ENCODE measurements at regions not wholly inside any gene's neighbourhood (a gene's known extent, or its start where the extent isn't known, plus 50 kb on each side); places are given as distances from the start of the nearest gene placed in this dataset.

DNA sequence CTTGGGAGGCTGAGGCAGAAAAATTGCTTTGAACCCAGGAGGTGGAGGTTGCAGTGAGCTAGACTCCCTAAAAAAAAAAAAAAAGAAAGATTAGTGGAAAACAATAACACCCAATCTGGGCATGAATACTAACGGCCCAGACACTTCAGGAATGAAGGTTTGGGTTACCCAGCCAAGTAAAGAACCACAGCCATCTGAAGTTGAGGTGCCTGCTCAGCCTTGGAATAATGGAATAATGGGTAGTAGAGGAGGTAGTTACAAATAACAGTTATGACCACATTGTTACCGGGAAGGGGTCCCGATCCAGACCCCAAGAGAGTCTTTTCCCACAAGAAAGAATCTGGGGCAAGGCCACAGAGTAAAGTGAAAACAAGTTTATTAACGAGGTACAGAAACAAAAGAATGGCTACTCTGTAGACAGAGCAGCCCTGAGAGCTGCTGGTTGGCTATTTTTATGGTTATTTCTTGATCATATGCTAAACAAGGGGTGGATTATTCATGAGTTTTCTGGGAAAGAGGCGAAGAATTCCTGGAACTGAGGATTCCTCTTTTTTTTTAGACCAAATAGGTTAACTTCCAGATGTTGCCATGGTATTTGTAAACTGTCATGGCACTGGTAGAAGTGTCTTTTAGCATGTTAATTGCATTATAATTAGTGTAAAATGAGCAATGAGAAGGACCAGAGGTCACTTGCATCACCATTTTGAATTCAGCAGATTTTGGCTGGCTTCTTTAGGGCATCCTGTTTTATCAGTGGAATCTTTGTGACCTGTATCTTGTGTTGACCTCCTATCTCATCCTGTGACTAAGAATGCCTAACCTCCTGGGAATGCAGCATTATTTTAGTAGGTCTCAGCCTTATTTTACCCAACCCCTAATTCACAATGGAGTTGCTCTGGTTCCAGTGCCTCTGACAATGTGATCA is 96.2 kb upstream of the HAAO start:
- Histone ChIP-seq H2BK12ac (ENCODE audit: low read length) (no peak overlapping the region), H3K9me3 (replicated peaks in 1 of 2; ENCODE audit: control insufficient read depth in 2 of 2, insufficient read depth in 1 of 2, low read depth in 1 of 2, low read length in 2 of 2) (peaks cover 2 to 4% of the 10 kb centered on the region in 2 donors), H3K23ac (ENCODE audit: low read depth, low read length, poor library complexity) (no peak overlapping the region), H4K8ac (ENCODE audit: low read depth, low read length) (no peak overlapping the region), H3K27ac (replicated peaks; ENCODE audit: low read length) (no peak overlapping the region), H3K4ac (ENCODE audit: low read length) (no peak overlapping the region), H3K27me3 (ENCODE audit: control insufficient read depth in 3 of 3, insufficient read depth in 3 of 3, low read depth in 1 of 3, low read length in 3 of 3) (no peaks in the 10 kb centered on the region), H3K18ac (ENCODE audit: low read length) (no peak overlapping the region), H3K4me3 (ENCODE audit: low read length in 2 of 2) (no peak overlapping the region), H3K4me2 (ENCODE audit: insufficient read depth, low read length, poor library complexity, severe bottlenecking) (no peak overlapping the region), H3K79me1 (ENCODE audit: low read depth, low read length) (no peaks in the 10 kb centered on the region), H4K91ac (ENCODE audit: low read depth, low read length, poor library complexity) (no peak overlapping the region), H2BK15ac (ENCODE audit: low read length) (no peak overlapping the region), H3K14ac (ENCODE audit: low read length) (no peak overlapping the region), H3K9ac (ENCODE audit: low read depth, low read length, poor library complexity) (no peak overlapping the region), H2BK120ac (ENCODE audit: low read depth, low read length) (no peak overlapping the region), H2BK5ac (ENCODE audit: low read length) (no peak overlapping the region), H3K36me3 (replicated peaks in 1 of 2; ENCODE audit: control insufficient read depth in 2 of 2, insufficient read depth in 2 of 2, low read length in 2 of 2) (no peaks in the 10 kb centered on the region), H2AK5ac (ENCODE audit: low read depth, low read length) (no peak overlapping the region), H2AFZ (ENCODE audit: low read length) (peak overlapping the region; percentile 44), H3K4me1 (ENCODE audit: control insufficient read depth in 2 of 2, insufficient read depth in 1 of 2, low read depth in 1 of 2, low read length in 2 of 2) (peaks cover 0 to 7% of the 10 kb centered on the region in 2 donors)
- DNase-seq (ENCODE audit: low spot score) = no peak
- WGBS, 2 donors (ENCODE audit: extremely low coverage in 2 of 2, insufficient read length in 2 of 2, insufficient replicate concordance in 1 of 2) = no CpG with 5 or more reads among the region's 5 CpGs

DNA sequence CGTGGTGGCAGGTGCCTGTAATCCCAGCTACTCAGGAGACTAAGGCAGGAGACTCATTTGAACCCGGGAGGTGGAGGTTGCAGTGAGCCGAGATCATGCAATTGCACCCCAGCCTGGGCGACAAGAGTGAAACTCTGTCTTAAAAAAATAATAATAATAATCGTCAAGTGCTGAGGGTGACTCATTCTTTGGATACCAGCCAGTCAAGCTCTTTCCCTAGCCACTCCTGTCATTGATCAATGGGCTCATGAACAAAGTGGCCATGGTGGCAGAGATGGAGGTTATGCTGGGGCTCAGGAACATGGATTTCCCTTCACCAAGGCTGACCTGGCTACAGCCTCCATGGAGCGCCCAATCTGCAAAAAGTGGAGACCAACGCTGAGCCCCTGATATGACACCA is 94.5 kb upstream of the HAAO start:
- no peak overlapping the region for H2BK15ac ChIP-seq (ENCODE audit: low read length)
- no peak overlapping the region for H3K14ac ChIP-seq (ENCODE audit: low read length)
- no peak overlapping the region for H2AK5ac ChIP-seq (ENCODE audit: low read depth, low read length)
- no peaks in the 10 kb centered on the region for H3K27me3 ChIP-seq (ENCODE audit: control insufficient read depth in 3 of 3, insufficient read depth in 3 of 3, low read depth in 1 of 3, low read length in 3 of 3)
- H3K4me3 ChIP-seq (ENCODE audit: low read length in 2 of 2) = no peak overlapping the region
- no peaks in the 10 kb centered on the region for H3K79me1 ChIP-seq (ENCODE audit: low read depth, low read length)
- H2BK120ac ChIP-seq (ENCODE audit: low read depth, low read length) = no peak overlapping the region
- H4K8ac ChIP-seq (ENCODE audit: low read depth, low read length) = no peak overlapping the region
- H2BK5ac ChIP-seq (ENCODE audit: low read length) = no peak overlapping the region
- peaks cover 2 to 4% of the 10 kb centered on the region in 2 donors for H3K9me3 ChIP-seq (replicated peaks in 1 of 2; ENCODE audit: control insufficient read depth in 2 of 2, insufficient read depth in 1 of 2, low read depth in 1 of 2, low read length in 2 of 2)
- H4K91ac ChIP-seq (ENCODE audit: low read depth, low read length, poor library complexity) = no peak overlapping the region
- no peak for DNase-seq (ENCODE audit: low spot score)
- H2AFZ ChIP-seq (ENCODE audit: low read length) = no peak overlapping the region
- no CpG with 5 or more reads among the region's 7 CpGs for WGBS, 2 donors (ENCODE audit: extremely low coverage in 2 of 2, insufficient read length in 2 of 2, insufficient replicate concordance in 1 of 2)
- no peak overlapping the region for H3K18ac ChIP-seq (ENCODE audit: low read length)
- peaks cover 0 to 7% of the 10 kb centered on the region in 2 donors for H3K4me1 ChIP-seq (ENCODE audit: control insufficient read depth in 2 of 2, insufficient read depth in 1 of 2, low read depth in 1 of 2, low read length in 2 of 2)
- H3K36me3 ChIP-seq (replicated peaks in 1 of 2; ENCODE audit: control insufficient read depth in 2 of 2, insufficient read depth in 2 of 2, low read length in 2 of 2) = no peaks in the 10 kb centered on the region
- no peak overlapping the region for H3K27ac ChIP-seq (replicated peaks; ENCODE audit: low read length)
- no peak overlapping the region for H3K9ac ChIP-seq (ENCODE audit: low read depth, low read length, poor library complexity)
- H3K4ac ChIP-seq (ENCODE audit: low read length) = no peak overlapping the region
- H3K4me2 ChIP-seq (ENCODE audit: insufficient read depth, low read length, poor library complexity, severe bottlenecking) = no peak overlapping the region
- no peak overlapping the region for H3K23ac ChIP-seq (ENCODE audit: low read depth, low read length, poor library complexity)
- H2BK12ac ChIP-seq (ENCODE audit: low read length) = no peak overlapping the region

DNA sequence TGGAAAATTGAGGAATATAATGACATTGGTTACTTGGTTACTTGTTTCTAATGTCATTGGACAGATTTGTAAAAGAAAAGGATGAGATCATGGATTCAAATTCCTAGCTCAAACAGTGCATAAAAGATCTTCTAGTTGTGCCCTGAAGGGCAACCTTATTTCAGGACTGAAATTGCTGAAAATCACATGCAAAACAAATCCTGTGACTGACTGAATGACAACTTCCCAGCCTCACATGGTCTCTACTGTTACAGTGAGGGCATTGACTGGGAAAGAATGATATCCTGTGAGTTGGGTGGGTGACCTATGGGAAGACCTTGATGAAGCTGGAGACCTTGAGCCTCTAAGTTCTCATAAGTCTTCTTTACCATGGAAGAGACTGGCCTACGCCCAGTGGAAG is 90.4 kb upstream of the HAAO start:
- H3K23ac ChIP-seq (ENCODE audit: low read depth, low read length, poor library complexity) = no peak overlapping the region
- H3K14ac ChIP-seq (ENCODE audit: low read length) = no peak overlapping the region
- H3K9ac ChIP-seq (ENCODE audit: low read depth, low read length, poor library complexity) = no peak overlapping the region
- H3K4ac ChIP-seq (ENCODE audit: low read length) = no peak overlapping the region
- H2BK12ac ChIP-seq (ENCODE audit: low read length) = no peak overlapping the region
- no peaks in the 10 kb centered on the region for H3K36me3 ChIP-seq (replicated peaks in 1 of 2; ENCODE audit: control insufficient read depth in 2 of 2, insufficient read depth in 2 of 2, low read length in 2 of 2)
- H3K27ac ChIP-seq (replicated peaks; ENCODE audit: low read length) = no peak overlapping the region
- no peaks in the 10 kb centered on the region for H3K27me3 ChIP-seq (ENCODE audit: control insufficient read depth in 3 of 3, insufficient read depth in 3 of 3, low read depth in 1 of 3, low read length in 3 of 3)
- no peak overlapping the region for H2BK120ac ChIP-seq (ENCODE audit: low read depth, low read length)
- no peak overlapping the region for H3K4me3 ChIP-seq (ENCODE audit: low read length in 2 of 2)
- H2AK5ac ChIP-seq (ENCODE audit: low read depth, low read length) = no peak overlapping the region
- no peak overlapping the region for H4K8ac ChIP-seq (ENCODE audit: low read depth, low read length)
- no peaks in the 10 kb centered on the region for H3K4me1 ChIP-seq (ENCODE audit: control insufficient read depth in 2 of 2, insufficient read depth in 1 of 2, low read depth in 1 of 2, low read length in 2 of 2)
- DNase-seq (ENCODE audit: low spot score) = no peak
- H2BK15ac ChIP-seq (ENCODE audit: low read length) = no peak overlapping the region
- H3K79me1 ChIP-seq (ENCODE audit: low read depth, low read length) = no peaks in the 10 kb centered on the region
- no CpG with 5 or more reads among the region's 1 CpG for WGBS, 2 donors (ENCODE audit: extremely low coverage in 2 of 2, insufficient read length in 2 of 2, insufficient replicate concordance in 1 of 2)
- no peak overlapping the region for H4K91ac ChIP-seq (ENCODE audit: low read depth, low read length, poor library complexity)
- H3K4me2 ChIP-seq (ENCODE audit: insufficient read depth, low read length, poor library complexity, severe bottlenecking) = no peak overlapping the region
- H2BK5ac ChIP-seq (ENCODE audit: low read length) = no peak overlapping the region
- H3K18ac ChIP-seq (ENCODE audit: low read length) = no peak overlapping the region
- H3K9me3 ChIP-seq (replicated peaks in 1 of 2; ENCODE audit: control insufficient read depth in 2 of 2, insufficient read depth in 1 of 2, low read depth in 1 of 2, low read length in 2 of 2) = no peaks in the 10 kb centered on the region
- H2AFZ ChIP-seq (ENCODE audit: low read length) = no peak overlapping the region

DNA sequence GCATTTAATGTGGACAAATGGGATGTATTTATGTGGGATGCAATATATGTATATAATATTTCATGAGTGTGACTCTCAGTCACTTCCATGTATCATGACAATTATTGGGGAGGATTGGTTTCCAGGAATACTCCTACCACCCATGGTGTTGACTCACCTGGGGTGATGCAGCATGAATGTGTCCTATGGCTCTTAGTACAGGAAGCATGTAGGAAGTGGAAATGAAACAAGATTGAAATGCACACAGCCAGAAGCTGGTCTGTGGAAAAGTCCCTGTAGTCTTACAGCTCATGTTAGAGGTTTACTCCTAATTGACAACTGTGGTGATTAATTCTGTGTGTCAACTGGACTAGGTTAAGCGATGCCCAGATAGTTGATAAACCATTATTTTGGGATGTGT is 89.3 kb upstream of the HAAO start:
- Histone ChIP-seq H3K14ac (ENCODE audit: low read length) (no peak overlapping the region), H3K27me3 (ENCODE audit: control insufficient read depth in 3 of 3, insufficient read depth in 3 of 3, low read depth in 1 of 3, low read length in 3 of 3) (no peaks in the 10 kb centered on the region), H3K79me1 (ENCODE audit: low read depth, low read length) (no peaks in the 10 kb centered on the region), H2BK12ac (ENCODE audit: low read length) (no peak overlapping the region), H3K27ac (replicated peaks; ENCODE audit: low read length) (no peak overlapping the region), H3K4me1 (ENCODE audit: control insufficient read depth in 2 of 2, insufficient read depth in 1 of 2, low read depth in 1 of 2, low read length in 2 of 2) (no peaks in the 10 kb centered on the region), H4K8ac (ENCODE audit: low read depth, low read length) (no peak overlapping the region), H2BK15ac (ENCODE audit: low read length) (no peak overlapping the region), H3K9ac (ENCODE audit: low read depth, low read length, poor library complexity) (no peak overlapping the region), H2AFZ (ENCODE audit: low read length) (no peak overlapping the region), H2AK5ac (ENCODE audit: low read depth, low read length) (no peak overlapping the region), H3K36me3 (replicated peaks in 1 of 2; ENCODE audit: control insufficient read depth in 2 of 2, insufficient read depth in 2 of 2, low read length in 2 of 2) (no peaks in the 10 kb centered on the region), H3K9me3 (replicated peaks in 1 of 2; ENCODE audit: control insufficient read depth in 2 of 2, insufficient read depth in 1 of 2, low read depth in 1 of 2, low read length in 2 of 2) (no peaks in the 10 kb centered on the region), H4K91ac (ENCODE audit: low read depth, low read length, poor library complexity) (no peak overlapping the region), H2BK120ac (ENCODE audit: low read depth, low read length) (no peak overlapping the region), H3K23ac (ENCODE audit: low read depth, low read length, poor library complexity) (no peak overlapping the region), H3K4ac (ENCODE audit: low read length) (no peak overlapping the region), H3K4me2 (ENCODE audit: insufficient read depth, low read length, poor library complexity, severe bottlenecking) (no peak overlapping the region), H3K18ac (ENCODE audit: low read length) (no peak overlapping the region), H3K4me3 (ENCODE audit: low read length in 2 of 2) (no peak overlapping the region), H2BK5ac (ENCODE audit: low read length) (no peak overlapping the region)
- WGBS, 2 donors (ENCODE audit: extremely low coverage in 2 of 2, insufficient read length in 2 of 2, insufficient replicate concordance in 1 of 2) = no CpG with 5 or more reads among the region's 1 CpG
- no peak for DNase-seq (ENCODE audit: low spot score)

Data from neuronal stem cell (in vitro differentiated cells).